Loucy (cell line): ENCODE measurements at regions not wholly inside any gene's neighbourhood (a gene's known extent, or its start where the extent isn't known, plus 50 kb on each side); places are given as distances from the start of the nearest gene placed in this dataset.

Experiments used
- H2AFZ ChIP-seq: fragments of 200-600 bp; sonication (generic); 2 replicates; pipeline ENCODE4 v1.6.0; 2016; ENCODE audit warnings: antibody characterized with exemption, mild to moderate bottlenecking, low read length, moderate library complexity
- H3F3A ChIP-seq: fragments of 200-600 bp; 2 replicates; pipeline ENCODE4 v1.6.0; 2016; ENCODE audit warnings: antibody characterized with exemption, low read depth, mild to moderate bottlenecking
- H3K27me3 ChIP-seq: fragments of 200-600 bp; sonication (generic); 2 replicates; pipeline ENCODE4 v1.6.1; 2014; ENCODE audit warnings: low read length, mild to moderate bottlenecking; ENCODE audit not compliant: insufficient read depth, poor library complexity, severe bottlenecking
- H3K36me3 ChIP-seq: fragments of 200-600 bp; sonication (generic); 2 replicates; pipeline ENCODE4 v1.6.1; 2016; ENCODE audit warnings: low read length; ENCODE audit not compliant: insufficient read depth
- H3K4me1 ChIP-seq: fragments of 200-600 bp; sonication (generic); 2 replicates; pipeline ENCODE4 v1.5.1; 2014; ENCODE audit warnings: low read length, mild to moderate bottlenecking; ENCODE audit not compliant: insufficient read depth, poor library complexity, severe bottlenecking
- H3K4me2 ChIP-seq: fragments of 200-600 bp; sonication (generic); 2 replicates; pipeline ENCODE4 v1.6.0; 2014; ENCODE audit warnings: antibody characterized with exemption, low read length, low read depth, mild to moderate bottlenecking; ENCODE audit not compliant: poor library complexity, severe bottlenecking
- H3K4me3 ChIP-seq: fragments of 200-600 bp; sonication (generic); 2 replicates; pipeline ENCODE4 v1.5.1; 2014; ENCODE audit warnings: low read length, mild to moderate bottlenecking, mixed read lengths; ENCODE audit not compliant: poor library complexity, severe bottlenecking
- H3K79me2 ChIP-seq: fragments of 200-600 bp; sonication (generic); 2 replicates; pipeline ENCODE4 v1.6.1; 2014; ENCODE audit warnings: low read length; ENCODE audit not compliant: insufficient read depth
- H3K9ac ChIP-seq: fragments of 200-600 bp; sonication (generic); 2 replicates; pipeline ENCODE4 v1.6.0; 2014; ENCODE audit warnings: mild to moderate bottlenecking, low read depth, low read length, moderate library complexity; ENCODE audit not compliant: poor library complexity, severe bottlenecking
- H3K9me2 ChIP-seq: fragments of 200-600 bp; sonication (generic); replicated peaks from 2 replicates; pipeline ENCODE4 v1.6.1; 2016; ENCODE audit warnings: low read depth, low read length, mixed read lengths
- H3K9me3 ChIP-seq: fragments of 200-600 bp; sonication (generic); 2 replicates; pipeline ENCODE4 v1.6.1; 2014; ENCODE audit warnings: mild to moderate bottlenecking, antibody characterized with exemption, low read length, low read depth; ENCODE audit not compliant: insufficient read depth
- H4K20me1 ChIP-seq: fragments of 200-600 bp; sonication (generic); 2 replicates; pipeline ENCODE4 v1.6.0; 2014; ENCODE audit warnings: antibody characterized with exemption, low read length, mild to moderate bottlenecking; ENCODE audit not compliant: insufficient read depth, poor library complexity, severe bottlenecking
- EZH2phosphoT487 ChIP-seq: fragments of 200-600 bp; IDR thresholded peaks from 2 replicates; pipeline ENCODE4 v1.6.1; 2018; ENCODE audit warnings: antibody characterized with exemption, mild to moderate bottlenecking, moderate library complexity, borderline replicate concordance
- TF ChIP-seq, protein P1 (sequence below): fragments of 200-600 bp; sonication (generic); conservative IDR thresholded peaks from 2 replicates; pipeline ENCODE4 v1.5.1; 2014; ENCODE audit warnings: mild to moderate bottlenecking, antibody characterized with exemption, low read length

DNA sequence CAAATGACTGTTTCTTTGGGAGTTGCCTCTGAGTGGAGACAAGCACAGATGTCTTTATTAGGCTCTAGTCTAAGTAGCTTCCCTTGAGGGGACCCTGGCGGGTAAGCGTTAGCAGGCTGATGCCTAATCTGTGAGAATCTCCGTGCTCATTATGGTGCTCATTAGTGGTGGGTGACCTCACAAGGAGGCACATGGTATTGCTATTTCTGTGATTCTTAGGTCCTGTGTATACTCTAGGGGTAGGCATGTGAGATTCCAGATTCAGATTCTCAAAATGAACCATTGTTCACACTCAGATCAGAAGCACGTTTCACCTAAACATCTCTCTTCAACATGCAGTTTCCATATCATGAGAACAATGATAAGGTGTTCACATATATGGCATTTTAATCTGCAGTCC lies 809.7 kb downstream of the NR2F2 start:
- H3K79me2 ChIP-seq: no peaks in the 10 kb centered on the region
- no peaks in the 10 kb centered on the region for H3F3A ChIP-seq
- no peaks in the 10 kb centered on the region for H4K20me1 ChIP-seq
- no peak overlapping the region for H3K4me2 ChIP-seq
- no peak for TF ChIP-seq EZH2phosphoT487
- TF ChIP-seq, protein P1, sequence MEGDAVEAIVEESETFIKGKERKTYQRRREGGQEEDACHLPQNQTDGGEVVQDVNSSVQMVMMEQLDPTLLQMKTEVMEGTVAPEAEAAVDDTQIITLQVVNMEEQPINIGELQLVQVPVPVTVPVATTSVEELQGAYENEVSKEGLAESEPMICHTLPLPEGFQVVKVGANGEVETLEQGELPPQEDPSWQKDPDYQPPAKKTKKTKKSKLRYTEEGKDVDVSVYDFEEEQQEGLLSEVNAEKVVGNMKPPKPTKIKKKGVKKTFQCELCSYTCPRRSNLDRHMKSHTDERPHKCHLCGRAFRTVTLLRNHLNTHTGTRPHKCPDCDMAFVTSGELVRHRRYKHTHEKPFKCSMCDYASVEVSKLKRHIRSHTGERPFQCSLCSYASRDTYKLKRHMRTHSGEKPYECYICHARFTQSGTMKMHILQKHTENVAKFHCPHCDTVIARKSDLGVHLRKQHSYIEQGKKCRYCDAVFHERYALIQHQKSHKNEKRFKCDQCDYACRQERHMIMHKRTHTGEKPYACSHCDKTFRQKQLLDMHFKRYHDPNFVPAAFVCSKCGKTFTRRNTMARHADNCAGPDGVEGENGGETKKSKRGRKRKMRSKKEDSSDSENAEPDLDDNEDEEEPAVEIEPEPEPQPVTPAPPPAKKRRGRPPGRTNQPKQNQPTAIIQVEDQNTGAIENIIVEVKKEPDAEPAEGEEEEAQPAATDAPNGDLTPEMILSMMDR: no peak
- H3K36me3 ChIP-seq: no peaks in the 10 kb centered on the region
- no peaks in the 10 kb centered on the region for H3K27me3 ChIP-seq
- no peak overlapping the region for H2AFZ ChIP-seq
- no peaks in the 10 kb centered on the region for H3K9me3 ChIP-seq
- H3K9me2 ChIP-seq: no peaks in the 10 kb centered on the region
- H3K9ac ChIP-seq: no peak overlapping the region
- H3K4me1 ChIP-seq: no peaks in the 10 kb centered on the region
- H3K4me3 ChIP-seq: no peak overlapping the region

DNA sequence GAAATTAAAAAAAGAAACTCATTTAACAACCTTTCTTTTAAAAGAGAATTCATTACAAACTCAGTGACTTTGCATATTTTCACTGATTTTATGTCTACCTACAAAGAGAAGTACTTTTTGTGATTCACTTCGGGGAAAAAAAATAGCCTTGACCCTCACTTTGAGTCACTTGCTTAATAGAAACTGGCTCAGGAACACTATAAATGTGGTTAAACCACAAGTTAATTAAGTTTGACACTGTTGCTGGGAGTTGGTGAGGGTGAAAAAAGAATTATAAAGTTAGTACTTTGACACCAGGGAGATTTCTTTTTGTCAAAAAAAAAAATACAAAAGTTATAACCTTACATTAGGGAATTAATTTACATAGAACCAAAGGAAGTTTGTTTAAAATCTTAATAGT lies 810.9 kb downstream of the NR2F2 start:
- H2AFZ ChIP-seq: no peak overlapping the region
- H3K9ac ChIP-seq: no peak overlapping the region
- no peaks in the 10 kb centered on the region for H3F3A ChIP-seq
- H3K4me1 ChIP-seq: no peaks in the 10 kb centered on the region
- no peak overlapping the region for H3K4me2 ChIP-seq
- H3K27me3 ChIP-seq: no peaks in the 10 kb centered on the region
- no peak overlapping the region for H3K4me3 ChIP-seq
- H3K9me2 ChIP-seq: no peaks in the 10 kb centered on the region
- no peaks in the 10 kb centered on the region for H3K9me3 ChIP-seq
- H3K36me3 ChIP-seq: no peaks in the 10 kb centered on the region
- H4K20me1 ChIP-seq: no peaks in the 10 kb centered on the region
- no peaks in the 10 kb centered on the region for H3K79me2 ChIP-seq
- no peak for TF ChIP-seq EZH2phosphoT487
- TF ChIP-seq, protein P1: no peak

DNA sequence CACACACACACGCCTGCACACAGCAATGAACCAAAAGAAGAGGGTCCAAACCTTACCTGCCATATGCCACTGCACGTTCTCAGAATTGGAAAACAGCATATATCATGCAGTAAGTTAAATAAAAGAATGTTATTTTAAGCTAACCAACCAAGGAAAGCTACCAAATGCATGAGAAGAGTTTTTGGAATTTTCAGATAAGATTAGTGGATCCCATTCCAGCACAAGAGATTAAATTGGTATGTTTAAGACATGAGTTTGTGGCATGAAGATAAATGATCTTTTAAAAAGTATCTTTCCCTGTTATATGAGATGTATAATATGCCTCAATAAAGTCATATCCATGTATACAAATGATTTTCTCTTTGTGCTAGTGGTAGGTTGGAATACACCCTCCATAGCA lies 811.4 kb downstream of the NR2F2 start:
- H4K20me1 ChIP-seq: no peaks in the 10 kb centered on the region
- TF ChIP-seq, protein P1: no peak
- no peak for TF ChIP-seq EZH2phosphoT487
- no peak overlapping the region for H3K9ac ChIP-seq
- H3K79me2 ChIP-seq: no peaks in the 10 kb centered on the region
- no peaks in the 10 kb centered on the region for H3K27me3 ChIP-seq
- no peaks in the 10 kb centered on the region for H3F3A ChIP-seq
- no peak overlapping the region for H3K4me2 ChIP-seq
- no peaks in the 10 kb centered on the region for H3K9me3 ChIP-seq
- no peak overlapping the region for H2AFZ ChIP-seq
- no peaks in the 10 kb centered on the region for H3K4me1 ChIP-seq
- H3K9me2 ChIP-seq: no peaks in the 10 kb centered on the region
- H3K36me3 ChIP-seq: no peaks in the 10 kb centered on the region
- no peak overlapping the region for H3K4me3 ChIP-seq
